PC-9 (cell line): ENCODE measurements at regions not wholly inside any gene's neighbourhood (a gene's known extent, or its start where the extent isn't known, plus 50 kb on each side); places are given as distances from the start of the nearest gene placed in this dataset.
A peak's percentile ranks its signal among the peaks of the same experiment; 100 is the strongest.

Experiments used
- BruUV-seq: library from RNA; stranded (reverse); fragments of 400-500 nt; replicated peaks from 2 replicates; lab custom pipeline; 2021; lab: Mats Ljungman, UMichigan
- CTCF ChIA-PET: fragments of 300-600 bp; sonication (Branson Sonifier 250); formaldehyde crosslinking; loops from one replicate; lab custom pipeline; 2022; ENCODE audit warnings: antibody characterized with exemption; lab: Charles Lee
- POLR2A ChIA-PET: fragments of 300-600 bp; sonication (Branson Sonifier 250); formaldehyde crosslinking; loops from one replicate; lab custom pipeline; 2022; ENCODE audit warnings: antibody characterized with exemption; ENCODE audit not compliant: unreplicated experiment; lab: Charles Lee
- DNase-seq, 2 experiments: peaks; one replicate each; pipeline versions ENCODE4 v3.0.0 to v3.0.0-alpha.2; 2015 to 2022; ENCODE audit warnings: mixed read lengths in 1 of 2
- H2AFZ ChIP-seq: fragments of 200-600 bp; sonication (generic); 2 replicates; pipeline ENCODE4 v1.8.1; 2017; ENCODE audit warnings: antibody characterized with exemption
- H3F3A ChIP-seq: fragments of 200-600 bp; sonication (generic); 2 replicates; pipeline ENCODE4 v1.8.1; 2017; ENCODE audit warnings: antibody characterized with exemption, mild to moderate bottlenecking, low read depth; ENCODE audit not compliant: insufficient read depth
- H3K27ac ChIP-seq: fragments of 200-600 bp; sonication (generic); 2 replicates; pipeline ENCODE4 v1.6.1; 2016; ENCODE audit warnings: mixed run types
- H3K27me3 ChIP-seq: fragments of 200-600 bp; sonication (generic); 2 replicates; pipeline ENCODE4 v1.6.1; 2016; ENCODE audit warnings: low read depth, mixed run types; ENCODE audit not compliant: insufficient read depth
- H3K36me3 ChIP-seq: fragments of 200-600 bp; sonication (generic); 2 replicates; pipeline ENCODE4 v1.6.1; 2016; ENCODE audit warnings: low read depth, mixed run types
- H3K4me1 ChIP-seq: fragments of 200-600 bp; sonication (generic); replicated peaks from 2 replicates; pipeline ENCODE4 v1.6.1; 2016; ENCODE audit warnings: mixed run types; ENCODE audit not compliant: insufficient read depth
- H3K4me2 ChIP-seq: fragments of 200-600 bp; sonication (generic); 2 replicates; pipeline ENCODE4 v1.6.1; 2017; ENCODE audit warnings: mixed run types
- H3K4me3 ChIP-seq: fragments of 200-600 bp; sonication (generic); 2 replicates; pipeline ENCODE4 v1.6.1; 2016; ENCODE audit warnings: mixed run types
- H3K79me2 ChIP-seq: fragments of 200-600 bp; sonication (generic); 2 replicates; pipeline ENCODE4 v1.6.1; 2017; ENCODE audit warnings: low read depth, mixed run types
- H3K9me2 ChIP-seq: fragments of 200-600 bp; sonication (generic); 2 replicates; pipeline ENCODE4 v1.8.1; 2017; ENCODE audit warnings: mild to moderate bottlenecking; ENCODE audit not compliant: insufficient read depth
- H3K9me3 ChIP-seq: fragments of 200-600 bp; sonication (generic); 2 replicates; pipeline ENCODE4 v1.8.1; 2016; ENCODE audit warnings: low read depth; ENCODE audit not compliant: insufficient read depth
- H4K20me1 ChIP-seq: fragments of 200-600 bp; sonication (generic); 2 replicates; pipeline ENCODE4 v1.8.1; 2017; ENCODE audit not compliant: insufficient read depth
- EZH2 ChIP-seq: fragments of 200-600 bp; sonication (generic); IDR thresholded peaks from 2 replicates; pipeline ENCODE4 v1.8.0; 2017; ENCODE audit warnings: antibody characterized with exemption, low read depth
- intact Hi-C: fragments of 100-400 bp; cut with micrococcal nuclease; formaldehyde crosslinking; loops from one replicate; pipeline ENCODE4 v1.10.0; 2022; ENCODE audit not compliant: unreplicated experiment
- TF ChIP-seq, protein P1 (sequence below): fragments of 200-600 bp; sonication (generic); conservative IDR thresholded peaks from 2 replicates; pipeline ENCODE4 v1.6.1; 2017; ENCODE audit warnings: mixed run types, antibody characterized with exemption, mild to moderate bottlenecking, moderate library complexity

DNA sequence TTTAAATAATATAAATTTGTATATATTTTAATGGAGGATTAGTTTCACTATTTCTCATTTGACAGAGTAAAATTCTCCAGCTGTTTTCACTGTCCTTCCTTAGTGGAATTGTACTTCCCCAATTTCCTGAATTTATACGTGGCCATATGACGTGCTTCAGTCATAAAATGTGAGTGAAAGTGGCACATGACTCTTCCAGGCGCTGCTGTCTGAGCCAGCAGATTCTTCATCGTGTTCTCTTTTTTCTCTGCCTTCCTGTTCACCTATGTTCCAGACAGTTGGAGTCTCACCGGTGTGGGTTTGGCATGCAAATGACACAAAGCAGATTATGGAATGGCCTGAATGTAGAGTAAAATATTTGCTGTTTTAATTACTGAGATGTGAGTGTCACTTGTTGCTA lies 684.1 kb downstream of the SEMA5A start:
- H3K27me3 ChIP-seq = peaks cover 17% of the 10 kb centered on the region; the same call in 1 of the 2 replicates
- no peaks in the 10 kb centered on the region for H3K79me2 ChIP-seq
- intact Hi-C loops = no loop called here
- DNase-seq = no peak
- H4K20me1 ChIP-seq = no peaks in the 10 kb centered on the region
- H3K36me3 ChIP-seq = no peaks in the 10 kb centered on the region
- TF ChIP-seq, protein P1, sequence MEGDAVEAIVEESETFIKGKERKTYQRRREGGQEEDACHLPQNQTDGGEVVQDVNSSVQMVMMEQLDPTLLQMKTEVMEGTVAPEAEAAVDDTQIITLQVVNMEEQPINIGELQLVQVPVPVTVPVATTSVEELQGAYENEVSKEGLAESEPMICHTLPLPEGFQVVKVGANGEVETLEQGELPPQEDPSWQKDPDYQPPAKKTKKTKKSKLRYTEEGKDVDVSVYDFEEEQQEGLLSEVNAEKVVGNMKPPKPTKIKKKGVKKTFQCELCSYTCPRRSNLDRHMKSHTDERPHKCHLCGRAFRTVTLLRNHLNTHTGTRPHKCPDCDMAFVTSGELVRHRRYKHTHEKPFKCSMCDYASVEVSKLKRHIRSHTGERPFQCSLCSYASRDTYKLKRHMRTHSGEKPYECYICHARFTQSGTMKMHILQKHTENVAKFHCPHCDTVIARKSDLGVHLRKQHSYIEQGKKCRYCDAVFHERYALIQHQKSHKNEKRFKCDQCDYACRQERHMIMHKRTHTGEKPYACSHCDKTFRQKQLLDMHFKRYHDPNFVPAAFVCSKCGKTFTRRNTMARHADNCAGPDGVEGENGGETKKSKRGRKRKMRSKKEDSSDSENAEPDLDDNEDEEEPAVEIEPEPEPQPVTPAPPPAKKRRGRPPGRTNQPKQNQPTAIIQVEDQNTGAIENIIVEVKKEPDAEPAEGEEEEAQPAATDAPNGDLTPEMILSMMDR = no peak
- TF ChIP-seq EZH2 = no peak
- no TSS peak for BruUV-seq
- H3K9me3 ChIP-seq = 0 out of 2 replicates have a peak, but pooled peaks cover 7% of the 10 kb centered on the region
- no peaks in the 10 kb centered on the region for H3K9me2 ChIP-seq
- POLR2A ChIA-PET = no interaction called here
- no peaks in the 10 kb centered on the region for H3K4me1 ChIP-seq
- no peaks in the 10 kb centered on the region for H3F3A ChIP-seq
- H3K4me2 ChIP-seq = peak overlapping the region; percentile 17; the same call in 1 of the 2 replicates
- H3K27ac ChIP-seq = no peak overlapping the region
- H2AFZ ChIP-seq = no peak overlapping the region
- CTCF ChIA-PET = no interaction called here
- H3K4me3 ChIP-seq = no peak overlapping the region

- DNase-seq = peak in 1 of 2 experiments; percentile 11
- ChIA-PET POLR2A (no interaction called here), CTCF (no interaction called here)
- H2AFZ ChIP-seq = no peak overlapping the region
- BruUV-seq = no TSS peak
- no peaks in the 10 kb centered on the region for H3F3A ChIP-seq
- no peaks in the 10 kb centered on the region for H3K79me2 ChIP-seq
- no peaks in the 10 kb centered on the region for H4K20me1 ChIP-seq
- H3K9me2 ChIP-seq = no peaks in the 10 kb centered on the region
- no peak overlapping the region for H3K27ac ChIP-seq
- intact Hi-C loops = no loop called here
- H3K4me2 ChIP-seq = no peak overlapping the region
- no peaks in the 10 kb centered on the region for H3K4me1 ChIP-seq
- H3K27me3 ChIP-seq = peaks cover 28% of the 10 kb centered on the region; the same call in 1 of the 2 replicates
- no peak for TF ChIP-seq EZH2
- TF ChIP-seq, protein P1 = peak; percentile 71
- H3K36me3 ChIP-seq = no peaks in the 10 kb centered on the region
- no peak overlapping the region for H3K4me3 ChIP-seq
- H3K9me3 ChIP-seq = 0 out of 2 replicates have a peak, but pooled peaks cover 7% of the 10 kb centered on the region
These were observed 681.8 kb downstream of the SEMA5A start for GRCh38 chr5:8864053-8864452.

DNA sequence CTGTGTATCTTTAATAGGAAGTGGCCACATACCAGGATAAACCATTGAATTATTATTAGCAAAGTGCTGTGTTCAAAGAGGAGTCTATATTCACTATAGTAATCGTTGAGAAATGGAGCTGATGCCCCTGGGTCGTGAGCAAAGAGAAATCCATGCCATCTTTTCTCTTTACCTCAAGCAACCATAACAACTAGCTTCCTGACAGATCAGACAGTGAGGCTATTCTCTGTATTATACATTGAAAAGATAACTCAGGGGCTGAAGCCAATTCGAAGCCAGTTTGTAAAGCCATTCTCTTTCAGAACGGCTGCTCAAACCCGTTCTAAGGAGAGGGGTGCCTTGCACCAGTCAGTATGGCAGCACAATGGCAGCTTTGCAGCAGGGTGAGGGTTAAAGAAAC lies 680.6 kb downstream of the SEMA5A start:
- POLR2A ChIA-PET = no interaction called here
- no TSS peak for BruUV-seq
- Histone ChIP-seq H3K4me2 (no peak overlapping the region), H3K4me1 (no peaks in the 10 kb centered on the region), H4K20me1 (no peaks in the 10 kb centered on the region), H3K36me3 (no peaks in the 10 kb centered on the region), H3K9me2 (no peaks in the 10 kb centered on the region), H3K79me2 (no peaks in the 10 kb centered on the region), H2AFZ (no peak overlapping the region), H3K9me3 (0 out of 2 replicates have a peak, but pooled peaks cover 7% of the 10 kb centered on the region), H3K27me3 (peaks cover 39% of the 10 kb centered on the region; the same call in 1 of the 2 replicates), H3K4me3 (no peak overlapping the region), H3F3A (no peaks in the 10 kb centered on the region), H3K27ac (no peak overlapping the region)
- intact Hi-C loops = no loop called here
- no peak for DNase-seq
- TF ChIP-seq, protein P1 = no peak
- no peak for TF ChIP-seq EZH2
- CTCF ChIA-PET = no interaction called here
